ENCODE measurements at regions not wholly inside any gene's neighbourhood (a gene's known extent, or its start where the extent isn't known, plus 50 kb on each side); places are given as distances from the start of the nearest gene placed in this dataset.

- Histone ChIP-seq H3K4me1 (no peaks in the 10 kb centered on the region), H3K27ac (no peak overlapping the region), H3K27me3 (ENCODE audit: control insufficient read depth, insufficient read depth, low read length) (no peaks in the 10 kb centered on the region), H3K4me2 (ENCODE audit: low read length) (no peak overlapping the region), H2AFZ (no peak overlapping the region), H3K9ac (no peak overlapping the region), H3K79me2 (no peaks in the 10 kb centered on the region), H3K4me3 (ENCODE audit: low read depth, low read length) (no peak overlapping the region), H3K9me3 (ENCODE audit: control insufficient read depth, low read length) (no peaks in the 10 kb centered on the region), H3K36me3 (ENCODE audit: control insufficient read depth, insufficient read depth, low read length) (no peaks in the 10 kb centered on the region)
- TF ChIP-seq CTCF (IDR thresholded peaks at IDR 0.05), result no peak
These were observed 222.9 kb upstream of the DAAM1 start for GRCh38 chr14:58965601-58966000.

DNA sequence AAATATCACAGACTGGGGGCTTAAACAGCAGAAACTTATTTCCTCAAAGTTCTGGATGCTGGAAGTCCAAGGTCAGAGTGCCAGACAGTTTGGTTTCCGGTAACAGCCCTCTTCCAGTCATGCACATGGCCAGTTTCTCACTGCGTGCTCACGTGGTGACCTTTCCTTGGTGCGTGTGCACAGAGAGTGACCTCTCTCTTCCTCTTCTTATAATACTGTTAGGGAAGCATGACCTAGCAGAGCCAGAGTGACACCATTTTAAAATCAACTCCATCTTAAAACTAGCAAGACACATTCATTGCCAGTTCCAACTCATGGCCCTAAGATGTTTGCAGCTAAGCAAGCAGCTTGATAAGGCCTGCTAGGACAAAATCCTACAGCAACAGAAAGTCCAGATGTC lies 221.5 kb upstream of the DAAM1 start:
- Histone ChIP-seq H3K9ac (no peak overlapping the region), H3K36me3 (ENCODE audit: control insufficient read depth, insufficient read depth, low read length) (no peaks in the 10 kb centered on the region), H3K9me3 (ENCODE audit: control insufficient read depth, low read length) (no peaks in the 10 kb centered on the region), H3K4me1 (no peaks in the 10 kb centered on the region), H3K4me2 (ENCODE audit: low read length) (no peak overlapping the region), H3K27me3 (ENCODE audit: control insufficient read depth, insufficient read depth, low read length) (no peaks in the 10 kb centered on the region), H3K4me3 (ENCODE audit: low read depth, low read length) (no peak overlapping the region), H3K27ac (no peak overlapping the region), H2AFZ (no peak overlapping the region), H3K79me2 (no peaks in the 10 kb centered on the region)
- TF ChIP-seq CTCF (IDR thresholded peaks at IDR 0.05), result no peak

DNA sequence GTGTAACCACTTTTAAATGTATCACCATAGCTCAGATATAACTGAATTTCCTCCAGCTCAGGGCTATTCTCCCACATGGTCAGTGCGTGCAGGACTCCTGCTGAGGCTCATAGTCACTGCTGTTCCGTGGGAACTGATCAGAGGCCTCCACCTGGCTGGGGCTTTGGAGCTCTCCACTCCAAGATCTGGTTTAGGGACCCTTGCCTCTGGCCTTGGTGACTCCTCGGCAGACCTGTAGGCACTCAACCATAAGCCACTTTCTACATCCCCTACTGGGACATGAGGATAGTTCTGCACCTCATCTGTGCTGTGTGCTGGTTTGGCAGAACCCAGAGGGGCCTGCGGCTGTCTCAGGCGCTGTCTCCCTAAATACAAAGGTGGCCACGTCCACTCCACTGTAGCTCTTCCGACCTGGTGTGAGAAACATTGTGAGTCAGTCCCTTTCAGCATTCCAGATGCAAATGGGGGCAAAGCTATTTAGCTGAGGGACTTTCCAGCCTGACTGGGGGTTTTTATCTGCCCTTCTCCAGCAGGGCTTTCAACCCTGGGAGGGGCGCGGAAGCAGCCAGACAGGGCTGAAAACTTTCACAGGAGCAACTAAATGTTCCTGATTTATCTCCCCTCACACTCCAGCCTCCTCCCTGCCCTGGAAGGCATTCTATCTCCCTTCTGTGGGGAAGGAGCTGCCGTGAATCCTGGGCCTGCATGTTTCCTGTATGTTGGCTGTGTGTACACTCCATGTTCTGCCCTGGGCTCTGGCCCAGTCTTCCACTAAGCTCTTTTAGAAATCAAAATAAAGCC lies 218.3 kb upstream of the DAAM1 start:
- H3K4me3 ChIP-seq (ENCODE audit: low read depth, low read length), result no peak overlapping the region
- H3K4me1 ChIP-seq, result no peaks in the 10 kb centered on the region
- H3K79me2 ChIP-seq, result no peaks in the 10 kb centered on the region
- no peak overlapping the region for H2AFZ ChIP-seq
- no peak overlapping the region for H3K4me2 ChIP-seq (ENCODE audit: low read length)
- H3K9me3 ChIP-seq (ENCODE audit: control insufficient read depth, low read length), result no peaks in the 10 kb centered on the region
- H3K9ac ChIP-seq, result no peak overlapping the region
- no peaks in the 10 kb centered on the region for H3K27me3 ChIP-seq (ENCODE audit: control insufficient read depth, insufficient read depth, low read length)
- no peak overlapping the region for H3K27ac ChIP-seq
- TF ChIP-seq CTCF (IDR thresholded peaks at IDR 0.05), result no peak
- H3K36me3 ChIP-seq (ENCODE audit: control insufficient read depth, insufficient read depth, low read length), result no peaks in the 10 kb centered on the region

- Histone ChIP-seq H3K4me1 (no peaks in the 10 kb centered on the region), H3K36me3 (ENCODE audit: control insufficient read depth, insufficient read depth, low read length) (no peaks in the 10 kb centered on the region), H3K79me2 (no peaks in the 10 kb centered on the region), H3K27ac (no peak overlapping the region), H3K4me3 (ENCODE audit: low read depth, low read length) (no peak overlapping the region), H3K9ac (no peak overlapping the region), H2AFZ (no peak overlapping the region), H3K4me2 (ENCODE audit: low read length) (no peak overlapping the region), H3K9me3 (ENCODE audit: control insufficient read depth, low read length) (no peaks in the 10 kb centered on the region), H3K27me3 (ENCODE audit: control insufficient read depth, insufficient read depth, low read length) (no peaks in the 10 kb centered on the region)
- TF ChIP-seq CTCF (IDR thresholded peaks at IDR 0.05), result no peak
These were observed 216.0 kb upstream of the DAAM1 start for GRCh38 chr14:58972233-58973017.

Measured in parathyroid adenoma (tissue), 2 donors.